PC-3 (cell line): ENCODE measurements at regions not wholly inside any gene's neighbourhood (a gene's known extent, or its start where the extent isn't known, plus 50 kb on each side); places are given as distances from the start of the nearest gene placed in this dataset.

Source experiments
- ATAC-seq: fragments of 200-7000 bp; cut with Tn5 transposase; 2 replicates; pipeline ENCODE4 v1.9.1; 2020; ENCODE audit warnings: mild to moderate bottlenecking, moderate library complexity
- BruUV-seq: library from RNA; stranded (reverse); fragments of 400-500 nt; replicated peaks from 2 replicates; lab custom pipeline; 2021; lab: Mats Ljungman, UMichigan
- CTCF ChIA-PET: fragments of 300-600 bp; sonication (Branson Sonifier 250); formaldehyde crosslinking; loops from one replicate; lab custom pipeline; 2022; ENCODE audit warnings: antibody characterized with exemption; lab: Charles Lee
- POLR2A ChIA-PET: fragments of 300-600 bp; sonication (Branson Sonifier 250); formaldehyde crosslinking; loops from one replicate; lab custom pipeline; 2022; ENCODE audit warnings: antibody characterized with exemption; ENCODE audit not compliant: unreplicated experiment; lab: Charles Lee
- DNase-seq: peaks from one replicate; pipeline ENCODE4 v3.0.0-alpha.2; 2015
- H2AFZ ChIP-seq: fragments of 300-600 bp; sonication (generic); 2 replicates; pipeline ENCODE4 v1.6.0; 2016; ENCODE audit warnings: antibody characterized with exemption, low read length
- H3F3A ChIP-seq: fragments of 300-600 bp; sonication (generic); one replicate; pipeline ENCODE4 v1.6.0; 2017; ENCODE audit warnings: antibody characterized with exemption, low read length, control low read depth, mild to moderate bottlenecking; ENCODE audit not compliant: unreplicated experiment
- H3K27ac ChIP-seq: fragments of 300-600 bp; sonication (generic); 2 replicates; pipeline ENCODE4 v1.5.1; 2016; ENCODE audit warnings: mild to moderate bottlenecking, low read length
- H3K27me3 ChIP-seq: fragments of 300-600 bp; sonication (generic); 2 replicates; pipeline ENCODE4 v1.6.1; 2016; ENCODE audit warnings: low read length, mixed read lengths
- H3K36me3 ChIP-seq: fragments of 300-600 bp; sonication (generic); 2 replicates; pipeline ENCODE4 v1.6.1; 2016; ENCODE audit warnings: low read depth, mixed run types, low read length, mixed read lengths
- H3K4me1 ChIP-seq: fragments of 300-600 bp; sonication (generic); 2 replicates; pipeline ENCODE4 v1.5.1; 2016; ENCODE audit warnings: low read length; ENCODE audit not compliant: insufficient read depth
- H3K4me2 ChIP-seq: fragments of 300-600 bp; sonication (generic); 2 replicates; pipeline ENCODE4 v1.6.0; 2016; ENCODE audit warnings: low read length
- H3K4me3 ChIP-seq: fragments of 300-600 bp; sonication (generic); 2 replicates; pipeline ENCODE4 v1.5.1; 2016; ENCODE audit warnings: mild to moderate bottlenecking, low read length, mixed read lengths
- H3K79me2 ChIP-seq: fragments of 300-600 bp; sonication (generic); 2 replicates; pipeline ENCODE4 v1.6.1; 2017; ENCODE audit warnings: low read length, mixed read lengths
- H3K9ac ChIP-seq: fragments of 300-600 bp; sonication (generic); 2 replicates; pipeline ENCODE4 v1.6.0; 2016; ENCODE audit warnings: mild to moderate bottlenecking, low read length
- H3K9me2 ChIP-seq: fragments of 300-600 bp; sonication (generic); replicated peaks from 2 replicates; pipeline ENCODE4 v1.6.1; 2016; ENCODE audit warnings: mixed run types, low read length, mixed read lengths
- H3K9me3 ChIP-seq: fragments of 300-600 bp; sonication (generic); 2 replicates; pipeline ENCODE4 v1.6.1; 2016; ENCODE audit warnings: low read length, mixed read lengths
- H4K20me1 ChIP-seq: fragments of 300-600 bp; sonication (generic); 2 replicates; pipeline ENCODE4 v1.6.1; 2016; ENCODE audit warnings: low read length, mixed read lengths
- CTCF ChIP-seq: fragments of 300-600 bp; sonication (generic); conservative IDR thresholded peaks from 2 replicates; pipeline ENCODE4 v1.5.1; 2017; ENCODE audit warnings: antibody characterized with exemption, low read depth, mild to moderate bottlenecking, low read length
- EZH2 ChIP-seq: fragments of 300-600 bp; sonication (generic); IDR thresholded peaks from one replicate; pipeline ENCODE4 v1.6.1; 2017; ENCODE audit warnings: antibody characterized with exemption, mild to moderate bottlenecking, low read length; ENCODE audit not compliant: unreplicated experiment
- EZH2phosphoT487 ChIP-seq: fragments of 300-600 bp; sonication (generic); IDR thresholded peaks from 2 replicates; pipeline ENCODE4 v1.6.1; 2018; ENCODE audit warnings: mild to moderate bottlenecking, antibody characterized with exemption, low read length, borderline replicate concordance
- intact Hi-C: fragments of 100-400 bp; cut with micrococcal nuclease; formaldehyde crosslinking; loops from 2 replicates; pipeline ENCODE4 v1.9.0; 2023

GRCh38 chr6:132072271-132072670, 121.1 kb upstream of the CCN2 start:
- DNase-seq (no peak), ATAC-seq (no peak)
- H3K27ac ChIP-seq: no peak overlapping the region
- H3K4me1 ChIP-seq: no peaks in the 10 kb centered on the region
- H3K79me2 ChIP-seq: no peaks in the 10 kb centered on the region
- no peaks in the 10 kb centered on the region for H3K9me3 ChIP-seq
- CTCF ChIA-PET: no interaction called here
- H3K9me2 ChIP-seq: no peaks in the 10 kb centered on the region
- H3K4me2 ChIP-seq: no peak overlapping the region
- no peaks in the 10 kb centered on the region for H3F3A ChIP-seq
- no peak overlapping the region for H2AFZ ChIP-seq
- no peak overlapping the region for H3K9ac ChIP-seq
- intact Hi-C loops: no loop called here
- no peaks in the 10 kb centered on the region for H4K20me1 ChIP-seq
- BruUV-seq: no TSS peak
- no peak for TF ChIP-seq EZH2phosphoT487
- TF ChIP-seq CTCF: no peak
- TF ChIP-seq EZH2: no peak
- no peaks in the 10 kb centered on the region for H3K36me3 ChIP-seq
- POLR2A ChIA-PET: interaction anchor here (0.7 kb wide), 1 partner anchor 306 kb away, joined by 5 read pairs; no protein-coding TSS in a partner anchor
- H3K27me3 ChIP-seq: no peaks in the 10 kb centered on the region
- H3K4me3 ChIP-seq: no peak overlapping the region

GRCh38 chr6:132070356-132070755, 119.2 kb upstream of the CCN2 start:
- Histone ChIP-seq H3K4me3 (no peak overlapping the region), H3K36me3 (no peaks in the 10 kb centered on the region), H3K9ac (no peak overlapping the region), H3K4me1 (no peaks in the 10 kb centered on the region), H3F3A (no peaks in the 10 kb centered on the region), H3K9me2 (no peaks in the 10 kb centered on the region), H3K9me3 (no peaks in the 10 kb centered on the region), H3K27me3 (no peaks in the 10 kb centered on the region), H4K20me1 (no peaks in the 10 kb centered on the region), H2AFZ (no peak overlapping the region), H3K4me2 (no peak overlapping the region), H3K27ac (no peak overlapping the region), H3K79me2 (no peaks in the 10 kb centered on the region)
- BruUV-seq: no TSS peak
- ATAC-seq: no peak
- DNase-seq: no peak
- ChIA-PET POLR2A (no interaction called here), CTCF (no interaction called here)
- no peak for TF ChIP-seq CTCF
- intact Hi-C loops: no loop called here

- H3K4me2 ChIP-seq: no peak overlapping the region
- no peak overlapping the region for H3K9ac ChIP-seq
- no peaks in the 10 kb centered on the region for H3F3A ChIP-seq
- intact Hi-C loops: no loop called here
- ChIA-PET POLR2A (no interaction called here), CTCF (no interaction called here)
- H3K4me1 ChIP-seq: peaks cover 6% of the 10 kb centered on the region
- no peak overlapping the region for H3K27ac ChIP-seq
- no peaks in the 10 kb centered on the region for H3K9me2 ChIP-seq
- H3K4me3 ChIP-seq: no peak overlapping the region
- DNase-seq: no peak
- H3K79me2 ChIP-seq: no peaks in the 10 kb centered on the region
- no peak for ATAC-seq
- TF ChIP-seq CTCF (no peak), EZH2phosphoT487 (no peak), EZH2 (no peak)
- no TSS peak for BruUV-seq
- no peak overlapping the region for H2AFZ ChIP-seq
- no peaks in the 10 kb centered on the region for H3K27me3 ChIP-seq
- no peaks in the 10 kb centered on the region for H3K36me3 ChIP-seq
- H3K9me3 ChIP-seq: no peaks in the 10 kb centered on the region
- H4K20me1 ChIP-seq: no peaks in the 10 kb centered on the region
These were observed 117.6 kb upstream of the CCN2 start for GRCh38 chr6:132068766-132069165.
